HPDE6-E6E7 (cell line): ENCODE measurements at regions not wholly inside any gene's neighbourhood (a gene's known extent, or its start where the extent isn't known, plus 50 kb on each side); places are given as distances from the start of the nearest gene placed in this dataset.

Experiments
- DNase-seq: peaks from one replicate; pipeline ENCODE4 v3.0.0; 2011; ENCODE audit warnings: missing footprints; ENCODE audit errors: extremely low spot score

DNA sequence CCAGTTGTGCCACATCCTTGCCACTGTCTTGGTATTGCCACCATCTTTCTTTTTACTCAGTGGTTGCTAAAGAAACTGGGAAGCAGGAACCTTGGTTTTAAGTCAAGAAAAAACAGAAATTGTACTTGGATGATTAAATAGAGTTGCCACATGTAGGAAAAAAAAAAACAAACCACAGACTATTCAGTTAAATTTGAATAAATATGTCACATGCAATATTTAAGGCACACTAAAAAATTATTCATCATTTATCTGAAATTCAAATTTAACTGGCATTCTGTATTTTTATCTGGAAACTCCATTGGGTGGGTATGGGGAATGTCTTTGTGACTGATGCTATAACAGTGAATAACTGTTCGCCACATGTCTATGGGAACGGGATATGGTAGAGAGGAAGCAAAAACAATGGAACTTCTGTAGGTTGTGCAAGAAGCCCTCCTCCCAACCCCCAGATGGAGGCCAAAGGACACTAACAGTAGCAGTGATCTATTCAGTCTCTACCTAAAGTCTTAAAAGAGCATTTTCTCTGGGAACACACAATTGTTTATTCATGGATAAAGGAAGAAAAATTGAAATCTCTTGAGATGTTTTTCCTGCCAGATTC lies 57.0 kb upstream of the PLAC8 start:
- no peak for DNase-seq

DNA sequence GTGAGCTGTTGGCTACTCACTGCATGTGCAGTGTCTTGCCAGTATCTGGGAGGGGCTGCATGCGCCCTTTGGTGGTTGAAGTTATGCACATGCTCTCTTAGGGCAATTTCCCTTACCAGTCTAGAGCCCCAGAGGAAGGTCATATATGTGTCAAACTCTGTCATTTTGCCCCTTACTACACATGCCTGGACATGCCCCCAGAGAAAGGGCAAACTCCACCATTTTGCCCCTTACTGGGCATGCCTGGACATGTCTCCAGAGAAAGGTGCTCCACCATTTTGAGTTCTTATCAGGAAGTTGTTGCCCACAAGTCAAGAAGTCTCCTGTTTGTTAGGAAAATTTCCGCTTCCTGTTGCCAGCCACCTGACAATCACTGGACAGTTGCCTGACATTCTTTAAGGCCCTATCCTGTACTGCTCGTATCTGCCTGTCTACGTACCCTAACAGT lies 56.4 kb upstream of the PLAC8 start:
- no peak for DNase-seq
